SK-N-SH (cell line): ENCODE measurements at regions not wholly inside any gene's neighbourhood (a gene's known extent, or its start where the extent isn't known, plus 50 kb on each side); places are given as distances from the start of the nearest gene placed in this dataset.

Source experiments
- CTCF ChIA-PET: fragments of 300-600, 350-600 bp; formaldehyde crosslinking; extraction: SDS; loops from one replicate; lab custom pipeline; 2021; lab: Yijun Ruan, JAX
- POLR2A ChIA-PET: fragments of 350-600 bp; sonication (Branson Sonifier 250); formaldehyde crosslinking; extraction: SDS; loops from one replicate; lab custom pipeline; 2020; ENCODE audit warnings: antibody characterized with exemption, inconsistent platforms; lab: Yijun Ruan, JAX
- DNase-seq: peaks from one replicate; pipeline ENCODE4 v3.0.0; 2012
- H2AFZ ChIP-seq: fragments of 200-600 bp; sonication (generic); 2 replicates; pipeline ENCODE4 v1.8.1; 2016; ENCODE audit warnings: antibody characterized with exemption, mild to moderate bottlenecking, low read depth
- H3F3A ChIP-seq: fragments of 200-600 bp; sonication (generic); replicated peaks from 2 replicates; pipeline ENCODE3; 2016; ENCODE audit warnings: antibody characterized with exemption, mild to moderate bottlenecking; ENCODE audit not compliant: insufficient read depth
- H3K27ac ChIP-seq, 2 experiments: fragments of 200-500 bp in 1 of 2; fragments of 200-600 bp in 1 of 2; sonication (Bioruptor generic) in 1 of 2; sonication (generic), shearing (Covaris generic) in 1 of 2; 2 replicates each; pipeline versions ENCODE4 v1.5.1 to v1.6.1; 2014 to 2016; ENCODE audit warnings: low read depth in 2 of 2, inconsistent platforms in 1 of 2, low read length in 1 of 2, mild to moderate bottlenecking in 1 of 2, mixed read lengths in 1 of 2
- H3K27me3 ChIP-seq: fragments of 200-600 bp; sonication (generic), shearing (Covaris generic); 2 replicates; pipeline ENCODE4 v1.6.1; 2016; ENCODE audit warnings: mixed run types; ENCODE audit not compliant: insufficient read depth
- H3K36me3 ChIP-seq, 2 experiments: fragments of 200-500 bp in 1 of 2; fragments of 200-600 bp in 1 of 2; sonication (Bioruptor generic) in 1 of 2; sonication (generic) in 1 of 2; replicated peaks in 1 of 2; 2 replicates each; pipeline versions ENCODE3 to v1.5.1; 2014 to 2016; ENCODE audit warnings: low read length in 1 of 2, mild to moderate bottlenecking in 1 of 2; ENCODE audit not compliant: insufficient read depth in 2 of 2, control insufficient read depth in 1 of 2
- H3K4me1 ChIP-seq, 2 experiments: fragments of 200-500 bp in 1 of 2; fragments of 200-600 bp in 1 of 2; sonication (Bioruptor generic) in 1 of 2; sonication (generic), shearing (Covaris generic) in 1 of 2; 2 replicates each; pipeline versions ENCODE4 v1.5.1 to v1.6.1; 2014 to 2016; ENCODE audit warnings: low read depth in 1 of 2, low read length in 1 of 2, mixed run types in 1 of 2; ENCODE audit not compliant: insufficient read depth in 2 of 2, control insufficient read depth in 1 of 2
- H3K4me2 ChIP-seq: fragments of 200-600 bp; sonication (generic), shearing (Covaris generic); 2 replicates; pipeline ENCODE4 v1.6.1; 2017; ENCODE audit warnings: mixed run types
- H3K4me3 ChIP-seq, 2 experiments: fragments of 200-500 bp in 1 of 2; fragments of 200-600 bp in 1 of 2; sonication (Bioruptor generic) in 1 of 2; sonication (generic), shearing (Covaris generic) in 1 of 2; 2 replicates each; pipeline versions ENCODE4 v1.5.1 to v1.8.1; 2014 to 2016; ENCODE audit warnings: low read depth in 2 of 2, inconsistent platforms in 1 of 2, low read length in 1 of 2, mild to moderate bottlenecking in 1 of 2, mixed read lengths in 1 of 2, moderate library complexity in 1 of 2
- H3K79me2 ChIP-seq: fragments of 200-600 bp; sonication (generic); 2 replicates; pipeline ENCODE4 v1.8.1; 2017; ENCODE audit warnings: mild to moderate bottlenecking; ENCODE audit not compliant: insufficient read depth
- H3K9ac ChIP-seq: fragments of 200-600 bp; sonication (generic); 2 replicates; pipeline ENCODE4 v1.6.1; 2017; ENCODE audit warnings: mixed run types
- H3K9me2 ChIP-seq: fragments of 200-600 bp; sonication (generic); 2 replicates; pipeline ENCODE4 v1.6.1; 2017; ENCODE audit warnings: mixed run types
- H3K9me3 ChIP-seq: fragments of 200-600 bp; sonication (generic); 2 replicates; pipeline ENCODE4 v1.6.1; 2017; ENCODE audit warnings: mixed run types, mild to moderate bottlenecking, moderate library complexity
- H4K20me1 ChIP-seq: fragments of 200-600 bp; sonication (generic); 2 replicates; pipeline ENCODE4 v1.6.1; 2017; ENCODE audit warnings: mild to moderate bottlenecking, mixed run types; ENCODE audit not compliant: insufficient read depth
- CHD2 ChIP-seq: fragments of 150-350 bp; IDR thresholded peaks from 2 replicates; pipeline ENCODE4 v1.6.1; 2018; ENCODE audit warnings: low read length; ENCODE audit not compliant: partially characterized antibody
- EP300 ChIP-seq, 2 experiments: IDR thresholded peaks; 2 replicates each; pipeline versions ENCODE4 v1.4.0 to v1.6.1; 2012; ENCODE audit warnings: borderline replicate concordance in 1 of 2, low read depth in 1 of 2, low read length in 1 of 2
- EZH2phosphoT487 ChIP-seq: fragments of 200-600 bp; sonication (generic); IDR thresholded peaks from 2 replicates; pipeline ENCODE4 v1.6.1; 2017; ENCODE audit warnings: low read depth, mixed run types, mild to moderate bottlenecking, antibody characterized with exemption, moderate library complexity, borderline replicate concordance
- FOSL2 ChIP-seq: IDR thresholded peaks from 2 replicates; pipeline ENCODE4 v1.4.0; 2012; ENCODE audit warnings: low read depth, mild to moderate bottlenecking, moderate library complexity, borderline replicate concordance
- FOXM1 ChIP-seq: IDR thresholded peaks from 2 replicates; pipeline ENCODE4 v1.4.0; 2012; ENCODE audit warnings: low read depth, mild to moderate bottlenecking
- GABPA ChIP-seq: IDR thresholded peaks from 2 replicates; pipeline ENCODE4 v1.4.0; 2012; ENCODE audit warnings: low read depth, mild to moderate bottlenecking
- SIN3A ChIP-seq: IDR thresholded peaks from 2 replicates; pipeline ENCODE4 v1.6.1; 2012; ENCODE audit warnings: low read depth, mild to moderate bottlenecking, low read length, moderate library complexity, borderline replicate concordance
- TEAD4 ChIP-seq: IDR thresholded peaks from 2 replicates; pipeline ENCODE4 v1.4.0; 2012; ENCODE audit warnings: mild to moderate bottlenecking, borderline replicate concordance; ENCODE audit not compliant: insufficient read depth
- WGBS: methylation state at CpG from one replicate; pipeline ENCODE4 v1.1.6; 2017; ENCODE audit warnings: low lambda C conversion rate; 5-methylcytosine and 5-hydroxymethylcytosine counted together
- TF ChIP-seq, protein P1 (sequence below): IDR thresholded peaks from 2 replicates; pipeline ENCODE4 v1.4.0; 2012; ENCODE audit warnings: low read depth, borderline replicate concordance
- TF ChIP-seq, protein P2 (sequence below): fragments of 150-350 bp; IDR thresholded peaks from 2 replicates; pipeline ENCODE4 v1.6.1; 2016; ENCODE audit warnings: mild to moderate bottlenecking, low read depth, low read length
- TF ChIP-seq, protein P3 (sequence below): IDR thresholded peaks from 2 replicates; pipeline ENCODE4 v1.4.0; 2012; ENCODE audit warnings: low read depth

DNA sequence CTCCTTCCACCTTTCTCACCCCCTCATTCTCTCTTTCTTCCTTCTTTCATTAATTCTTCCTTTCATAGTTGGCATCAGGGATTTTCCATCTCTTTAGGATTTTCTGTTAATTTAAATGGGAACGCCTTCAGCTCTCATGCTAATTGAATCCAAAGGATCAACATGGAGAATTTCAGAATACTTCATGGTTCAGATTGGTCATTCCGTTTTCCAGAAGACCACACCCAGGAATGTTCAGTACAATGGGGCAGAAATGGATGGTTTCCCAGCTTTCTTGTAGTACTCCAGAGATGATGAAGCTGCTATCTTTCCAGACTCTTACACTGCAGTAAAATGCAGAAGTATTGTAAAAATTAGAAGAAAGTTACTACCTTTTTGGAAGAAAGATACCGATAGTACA is 440.0 kb downstream of the DAD1 start:
- no peaks in the 10 kb centered on the region for H3K4me1 ChIP-seq
- H3K9me3 ChIP-seq: no peaks in the 10 kb centered on the region
- no peaks in the 10 kb centered on the region for H4K20me1 ChIP-seq
- no peaks in the 10 kb centered on the region for H3K9me2 ChIP-seq
- POLR2A ChIA-PET: no interaction called here
- no peak overlapping the region for H3K9ac ChIP-seq
- no peaks in the 10 kb centered on the region for H3F3A ChIP-seq
- no peaks in the 10 kb centered on the region for H3K36me3 ChIP-seq
- no peaks in the 10 kb centered on the region for H3K79me2 ChIP-seq
- no peak overlapping the region for H2AFZ ChIP-seq
- H3K4me3 ChIP-seq: no peak overlapping the region
- no peak for TF ChIP-seq FOXM1
- TF ChIP-seq GABPA: no peak
- TF ChIP-seq, protein P1, sequence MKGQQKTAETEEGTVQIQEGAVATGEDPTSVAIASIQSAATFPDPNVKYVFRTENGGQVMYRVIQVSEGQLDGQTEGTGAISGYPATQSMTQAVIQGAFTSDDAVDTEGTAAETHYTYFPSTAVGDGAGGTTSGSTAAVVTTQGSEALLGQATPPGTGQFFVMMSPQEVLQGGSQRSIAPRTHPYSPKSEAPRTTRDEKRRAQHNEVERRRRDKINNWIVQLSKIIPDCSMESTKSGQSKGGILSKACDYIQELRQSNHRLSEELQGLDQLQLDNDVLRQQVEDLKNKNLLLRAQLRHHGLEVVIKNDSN: no peak
- TF ChIP-seq, protein P2, sequence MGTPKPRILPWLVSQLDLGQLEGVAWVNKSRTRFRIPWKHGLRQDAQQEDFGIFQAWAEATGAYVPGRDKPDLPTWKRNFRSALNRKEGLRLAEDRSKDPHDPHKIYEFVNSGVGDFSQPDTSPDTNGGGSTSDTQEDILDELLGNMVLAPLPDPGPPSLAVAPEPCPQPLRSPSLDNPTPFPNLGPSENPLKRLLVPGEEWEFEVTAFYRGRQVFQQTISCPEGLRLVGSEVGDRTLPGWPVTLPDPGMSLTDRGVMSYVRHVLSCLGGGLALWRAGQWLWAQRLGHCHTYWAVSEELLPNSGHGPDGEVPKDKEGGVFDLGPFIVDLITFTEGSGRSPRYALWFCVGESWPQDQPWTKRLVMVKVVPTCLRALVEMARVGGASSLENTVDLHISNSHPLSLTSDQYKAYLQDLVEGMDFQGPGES: no peak
- TF ChIP-seq, all 33 proteins: peak for 0
- DNase-seq: no peak
- Histone ChIP-seq H3K27me3 (0 out of 2 replicates have a peak, but pooled peaks cover 4% of the 10 kb centered on the region), H3K27ac (no peak overlapping the region), H3K4me2 (no peak overlapping the region)
- CTCF ChIA-PET: interaction anchor here (1.8 kb wide), 1 partner anchor 22 kb away, joined by 4 read pairs; no protein-coding TSS in a partner anchor
- 5% methylated on average over 3 of the region's 3 CpGs for WGBS

DNA sequence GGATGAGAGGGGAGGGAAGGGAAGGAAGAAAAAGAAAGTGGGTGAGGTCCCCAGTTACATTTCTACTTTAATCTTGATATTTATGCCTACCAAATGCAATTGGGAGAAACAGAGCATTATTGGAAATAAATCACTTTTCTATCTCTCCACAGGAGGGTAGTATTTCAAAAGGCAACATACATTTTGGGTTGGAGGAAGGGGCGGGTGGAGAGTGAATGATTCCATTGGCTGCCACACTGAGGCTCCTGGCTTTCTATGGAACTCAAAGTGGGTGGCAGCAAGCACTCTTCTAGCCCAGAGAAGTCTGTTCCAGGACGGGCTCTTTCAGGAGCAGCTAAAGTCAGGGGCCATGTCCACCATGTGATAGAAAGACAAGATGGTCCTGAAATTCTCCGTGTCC is 441.3 kb downstream of the DAD1 start:
- H2AFZ ChIP-seq: no peak overlapping the region
- TF ChIP-seq FOSL2: no peak
- TF ChIP-seq EP300 (IDR thresholded peaks at IDR 0.05; ENCODE audit: borderline replicate concordance in 1 of 2, low read depth in 1 of 2, low read length in 1 of 2): no peak
- TF ChIP-seq CHD2: no peak
- TF ChIP-seq, protein P3, sequence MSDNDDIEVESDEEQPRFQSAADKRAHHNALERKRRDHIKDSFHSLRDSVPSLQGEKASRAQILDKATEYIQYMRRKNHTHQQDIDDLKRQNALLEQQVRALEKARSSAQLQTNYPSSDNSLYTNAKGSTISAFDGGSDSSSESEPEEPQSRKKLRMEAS: no peak
- no peak for TF ChIP-seq SIN3A
- TF ChIP-seq GABPA: no peak
- no peak for TF ChIP-seq EZH2phosphoT487
- TF ChIP-seq TEAD4: no peak
- no peak for TF ChIP-seq FOXM1
- ChIA-PET POLR2A (no interaction called here), CTCF (no interaction called here)
- no peak overlapping the region for H3K4me2 ChIP-seq
- no peak overlapping the region for H3K4me3 ChIP-seq
- H3K9me3 ChIP-seq: no peaks in the 10 kb centered on the region
- H3K4me1 ChIP-seq: no peaks in the 10 kb centered on the region
- H3K79me2 ChIP-seq: no peaks in the 10 kb centered on the region
- H3F3A ChIP-seq: no peaks in the 10 kb centered on the region
- H3K27me3 ChIP-seq: 0 out of 2 replicates have a peak, but pooled peaks cover 4% of the 10 kb centered on the region
- WGBS: 5% methylated on average over 3 of the region's 3 CpGs
- no peak overlapping the region for H3K27ac ChIP-seq
- no peaks in the 10 kb centered on the region for H4K20me1 ChIP-seq
- no peak for DNase-seq
- H3K9ac ChIP-seq: no peak overlapping the region
- no peaks in the 10 kb centered on the region for H3K9me2 ChIP-seq
- H3K36me3 ChIP-seq: no peaks in the 10 kb centered on the region
